ENCODE measurements at regions not wholly inside any gene's neighbourhood (a gene's known extent, or its start where the extent isn't known, plus 50 kb on each side); places are given as distances from the start of the nearest gene placed in this dataset.

- no peak overlapping the region for H3K4me3 ChIP-seq (ENCODE audit: control insufficient read depth, low read depth, low read length)
- no peak for TF ChIP-seq CTCF (conservative IDR thresholded peaks at IDR 0.05; ENCODE audit: control insufficient read depth, insufficient read depth, low read depth, low read length)
- no peak for DNase-seq (ENCODE audit: low read depth)
These were observed 224.6 kb upstream of the RPL34 start for GRCh38 chr4:108395786-108396185.

DNA sequence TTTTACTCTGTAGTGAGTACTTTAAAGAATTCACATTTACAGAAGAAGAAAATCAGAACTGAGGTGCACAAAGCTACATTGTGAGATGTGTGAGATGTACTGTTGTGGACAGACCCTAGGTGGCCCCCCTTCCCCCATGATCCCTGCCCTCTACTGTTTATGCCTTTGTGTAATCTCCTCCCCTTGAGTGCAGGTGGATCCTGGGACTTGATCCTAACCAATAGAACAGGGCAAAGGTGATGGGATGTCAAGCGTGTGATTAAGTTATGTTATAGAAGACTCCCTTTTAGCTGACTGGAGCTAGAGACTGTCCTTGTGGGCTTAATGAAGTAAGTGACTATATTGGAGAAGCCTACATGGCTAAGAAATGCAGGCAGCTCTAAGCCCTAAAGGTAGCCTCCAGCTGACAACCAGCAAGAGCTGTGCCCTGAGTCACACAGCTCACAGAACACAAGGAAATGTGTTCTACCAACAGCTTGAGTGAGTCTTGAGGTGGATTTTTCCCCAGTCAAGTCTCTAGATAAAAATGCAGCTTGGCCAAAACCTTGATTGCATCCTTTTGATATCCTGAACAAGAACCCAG, 225.2 kb upstream of the LEF1 start:
- no peak for TF ChIP-seq CTCF (conservative IDR thresholded peaks at IDR 0.05; ENCODE audit: control insufficient read depth, insufficient read depth, low read depth, low read length)
- DNase-seq (ENCODE audit: low read depth) = no peak
- H3K4me3 ChIP-seq (ENCODE audit: control insufficient read depth, low read depth, low read length) = no peak overlapping the region

DNA sequence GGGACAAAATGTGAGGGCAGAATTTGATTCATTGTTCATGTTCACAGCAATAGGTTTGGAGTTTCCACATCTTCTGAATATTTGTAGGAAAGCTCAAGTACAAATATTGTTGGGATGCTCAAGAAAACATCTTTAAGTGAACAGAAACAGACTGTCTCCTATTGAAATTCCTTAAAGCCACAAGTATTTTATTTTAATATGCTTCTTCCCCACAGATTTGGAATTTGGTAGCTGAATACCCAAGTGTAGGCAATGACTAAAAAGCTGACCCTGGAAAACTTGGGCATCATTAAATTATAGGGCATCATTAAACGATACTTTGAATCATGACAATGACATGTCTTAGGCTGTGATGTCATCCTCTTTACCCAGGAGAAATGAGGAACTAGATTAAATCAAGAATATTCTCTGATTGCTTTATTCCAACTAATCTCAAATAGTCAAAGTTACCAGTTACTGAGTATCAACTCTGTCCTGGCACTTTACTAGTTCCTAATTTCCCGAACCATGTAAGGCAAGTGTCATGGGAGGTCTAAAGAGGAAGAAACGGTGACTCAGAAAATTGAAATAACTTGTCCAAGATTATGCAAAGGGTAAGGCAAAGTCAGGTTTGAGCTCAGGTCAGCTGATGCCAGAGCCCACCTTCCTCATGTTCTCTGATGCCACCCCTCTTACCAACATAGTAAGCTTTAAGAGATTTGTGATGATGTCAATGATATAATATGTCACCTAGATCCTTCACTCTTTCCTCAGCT, 223.1 kb upstream of the LEF1 start:
- H3K4me3 ChIP-seq (ENCODE audit: control insufficient read depth, low read depth, low read length) = no peak overlapping the region
- no peak for TF ChIP-seq CTCF (conservative IDR thresholded peaks at IDR 0.05; ENCODE audit: control insufficient read depth, insufficient read depth, low read depth, low read length)
- DNase-seq (ENCODE audit: low read depth) = no peak

- no peak for TF ChIP-seq CTCF (conservative IDR thresholded peaks at IDR 0.05; ENCODE audit: control insufficient read depth, insufficient read depth, low read depth, low read length)
- H3K4me3 ChIP-seq (ENCODE audit: control insufficient read depth, low read depth, low read length) = no peak overlapping the region
- no peak for DNase-seq (ENCODE audit: low read depth)
These were observed 216.3 kb upstream of the LEF1 start for GRCh38 chr4:108385076-108385475.

DNA sequence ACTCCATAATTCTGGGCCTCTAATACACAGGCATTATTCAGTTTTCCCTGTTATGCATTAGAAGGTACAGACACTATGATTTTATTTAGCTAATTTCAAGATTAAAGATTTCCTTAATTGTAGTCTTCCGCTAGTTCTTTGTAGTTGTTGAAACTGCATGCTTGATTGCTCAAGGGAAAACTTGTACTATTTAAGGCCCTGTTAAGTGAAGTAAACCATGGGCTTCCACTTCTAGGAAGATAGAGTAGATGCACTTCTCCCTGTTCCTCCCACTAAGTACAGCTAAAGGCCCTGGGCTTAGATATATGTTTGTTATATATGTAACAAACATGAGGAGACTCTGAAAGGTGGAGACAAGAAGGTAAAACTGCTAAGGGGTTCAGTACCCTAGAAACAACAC, 215.8 kb upstream of the LEF1 start:
- no peak overlapping the region for H3K4me3 ChIP-seq (ENCODE audit: control insufficient read depth, low read depth, low read length)
- no peak for TF ChIP-seq CTCF (conservative IDR thresholded peaks at IDR 0.05; ENCODE audit: control insufficient read depth, insufficient read depth, low read depth, low read length)
- no peak for DNase-seq (ENCODE audit: low read depth)

GRCh38 chr4:108383157-108383556, 214.4 kb upstream of the LEF1 start:
- DNase-seq (ENCODE audit: low read depth) = no peak
- TF ChIP-seq CTCF (conservative IDR thresholded peaks at IDR 0.05; ENCODE audit: control insufficient read depth, insufficient read depth, low read depth, low read length) = no peak
- H3K4me3 ChIP-seq (ENCODE audit: control insufficient read depth, low read depth, low read length) = no peak overlapping the region

All from fibroblast of mammary gland (primary cell).